ENCODE measurements at regions not wholly inside any gene's neighbourhood (a gene's known extent, or its start where the extent isn't known, plus 50 kb on each side); places are given as distances from the start of the nearest gene placed in this dataset.
"Not testable (repeated sequence)": the region's sequence is repeated elsewhere in the genome, so short reads cannot be mapped to it uniquely, and the experiment has no call there.

DNA sequence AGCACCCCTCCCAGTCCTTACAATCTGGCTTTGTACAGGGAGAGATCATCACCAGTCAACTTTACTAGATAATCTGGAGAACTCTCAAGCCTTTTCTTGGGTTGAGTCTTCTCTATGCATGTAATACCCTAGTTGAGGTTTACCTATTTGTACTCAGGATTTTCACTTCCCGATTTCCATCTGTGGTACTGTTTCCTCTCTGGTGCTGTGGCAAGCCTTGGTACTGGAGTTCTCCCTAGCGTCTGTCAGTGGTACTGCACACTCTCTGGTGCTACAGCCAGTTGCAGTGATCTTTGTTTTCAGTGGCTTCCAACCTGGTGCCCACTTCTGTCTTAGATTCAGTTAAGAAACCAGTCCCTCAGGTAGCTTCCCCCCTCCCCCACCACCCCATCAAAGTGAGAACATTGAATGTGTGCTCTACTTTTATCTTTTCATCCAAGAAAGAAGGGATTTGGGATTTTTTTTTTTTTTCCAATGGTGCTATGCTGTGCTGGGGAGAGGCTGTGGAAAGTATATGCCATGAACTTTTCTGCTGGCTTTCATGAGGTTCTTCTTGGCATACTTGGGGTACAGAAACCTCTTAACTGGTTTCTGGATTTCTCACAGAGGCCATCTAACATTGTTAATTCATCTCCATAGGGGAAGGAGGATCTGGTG, 69.4 kb upstream of the EVL start:
- DNase-seq: peak in 1 of 2 donors; percentile 78
- peak; percentile 83 to 90 for ATAC-seq (ENCODE audit: low FRiP score in 2 of 2)
- peaks cover 0 to 8% (median 0%) of the 10 kb centered on the region in 4 donors for H3K4me1 ChIP-seq
- H3K4me3 ChIP-seq: no peak overlapping the region
- H3K9me3 ChIP-seq: no peaks in the 10 kb centered on the region
- no peak overlapping the region for H3K27ac ChIP-seq
- 4 to 10% methylated on average over 2 of the region's 2 CpGs for WGBS, 2 donors
- no peaks in the 10 kb centered on the region for H3K27me3 ChIP-seq
- H3K36me3 ChIP-seq: no peaks in the 10 kb centered on the region
- no peak for TF ChIP-seq POLR2AphosphoS5 (IDR thresholded peaks at IDR 0.05)
- TF ChIP-seq, protein P1, sequence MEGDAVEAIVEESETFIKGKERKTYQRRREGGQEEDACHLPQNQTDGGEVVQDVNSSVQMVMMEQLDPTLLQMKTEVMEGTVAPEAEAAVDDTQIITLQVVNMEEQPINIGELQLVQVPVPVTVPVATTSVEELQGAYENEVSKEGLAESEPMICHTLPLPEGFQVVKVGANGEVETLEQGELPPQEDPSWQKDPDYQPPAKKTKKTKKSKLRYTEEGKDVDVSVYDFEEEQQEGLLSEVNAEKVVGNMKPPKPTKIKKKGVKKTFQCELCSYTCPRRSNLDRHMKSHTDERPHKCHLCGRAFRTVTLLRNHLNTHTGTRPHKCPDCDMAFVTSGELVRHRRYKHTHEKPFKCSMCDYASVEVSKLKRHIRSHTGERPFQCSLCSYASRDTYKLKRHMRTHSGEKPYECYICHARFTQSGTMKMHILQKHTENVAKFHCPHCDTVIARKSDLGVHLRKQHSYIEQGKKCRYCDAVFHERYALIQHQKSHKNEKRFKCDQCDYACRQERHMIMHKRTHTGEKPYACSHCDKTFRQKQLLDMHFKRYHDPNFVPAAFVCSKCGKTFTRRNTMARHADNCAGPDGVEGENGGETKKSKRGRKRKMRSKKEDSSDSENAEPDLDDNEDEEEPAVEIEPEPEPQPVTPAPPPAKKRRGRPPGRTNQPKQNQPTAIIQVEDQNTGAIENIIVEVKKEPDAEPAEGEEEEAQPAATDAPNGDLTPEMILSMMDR (IDR thresholded peaks at IDR 0.05): peak; percentile 75 to 92 (median 82)

DNA sequence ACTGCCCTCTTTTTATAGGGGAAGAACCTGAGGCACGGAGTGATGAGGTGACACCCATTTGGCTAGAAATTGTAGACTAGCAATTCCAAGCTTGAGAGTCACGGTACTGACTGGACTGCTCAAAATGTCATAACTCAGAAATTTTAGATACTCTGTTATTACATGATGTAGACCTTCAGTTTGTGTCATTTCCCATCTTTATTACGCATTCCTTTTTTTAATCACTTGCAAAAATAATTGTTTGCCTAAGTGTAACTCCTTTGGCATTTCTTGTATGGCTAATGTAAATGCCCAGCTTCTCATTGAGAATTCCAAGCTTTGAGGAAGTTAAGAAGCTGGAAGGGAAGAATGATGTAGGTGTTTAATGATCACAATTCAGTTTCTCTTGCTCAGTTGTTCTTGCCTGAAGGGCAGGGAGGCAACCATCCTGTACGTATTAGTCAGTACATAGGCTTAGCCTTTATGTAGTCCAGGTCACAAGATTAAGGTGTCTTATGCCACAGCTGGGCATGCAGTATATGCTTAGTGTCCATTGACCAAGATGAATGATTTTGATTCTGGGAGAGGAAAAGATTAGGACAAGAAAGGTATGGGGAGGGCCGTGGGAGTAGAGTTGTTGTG, 68.2 kb upstream of the EVL start:
- H3K9me3 ChIP-seq: no peaks in the 10 kb centered on the region
- TF ChIP-seq, protein P1 (IDR thresholded peaks at IDR 0.05): no peak
- no peak for TF ChIP-seq EP300 (IDR thresholded peaks at IDR 0.05)
- no peak for TF ChIP-seq POLR2A (IDR thresholded peaks at IDR 0.05)
- TF ChIP-seq POLR2AphosphoS5 (IDR thresholded peaks at IDR 0.05): no peak
- no peak for DNase-seq
- H3K4me3 ChIP-seq: no peak overlapping the region
- ATAC-seq (ENCODE audit: low FRiP score in 2 of 2): no peak
- H3K4me1 ChIP-seq: peaks cover 0 to 3% (median 0%) of the 10 kb centered on the region in 4 donors
- no peaks in the 10 kb centered on the region for H3K36me3 ChIP-seq
- H3K27ac ChIP-seq: no peak overlapping the region
- WGBS, 2 donors: 93 to 96% methylated on average over 5 of the region's 5 CpGs
- no peaks in the 10 kb centered on the region for H3K27me3 ChIP-seq

DNA sequence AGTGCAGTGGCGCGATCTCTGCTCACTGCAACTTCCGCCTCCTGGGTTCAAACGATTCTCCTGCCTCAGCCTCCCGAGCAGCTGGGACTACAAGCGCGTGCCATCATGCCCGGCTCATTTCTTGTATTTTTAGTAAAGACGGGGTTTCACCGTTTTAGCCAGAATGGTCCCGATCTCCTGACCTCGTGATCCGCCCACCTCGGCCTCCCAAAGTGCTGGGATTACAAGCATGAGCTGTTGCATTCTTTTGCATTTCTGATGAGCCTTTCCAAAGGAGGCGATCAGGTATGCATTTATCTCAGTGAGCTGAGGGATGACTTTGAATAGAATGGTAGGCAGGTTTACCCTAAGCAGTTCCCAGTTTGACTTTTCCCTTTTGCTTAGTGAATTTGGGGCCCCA, 64.8 kb upstream of the EVL start:
- H3K4me3 ChIP-seq; H3K27me3 ChIP-seq; DNase-seq; H3K4me1 ChIP-seq; H3K9me3 ChIP-seq; H3K27ac ChIP-seq; ATAC-seq (ENCODE audit: low FRiP score in 2 of 2); H3K36me3 ChIP-seq: not testable (repeated sequence)
- 98% methylated on average over 15 of the region's 15 CpGs for WGBS, 2 donors

DNA sequence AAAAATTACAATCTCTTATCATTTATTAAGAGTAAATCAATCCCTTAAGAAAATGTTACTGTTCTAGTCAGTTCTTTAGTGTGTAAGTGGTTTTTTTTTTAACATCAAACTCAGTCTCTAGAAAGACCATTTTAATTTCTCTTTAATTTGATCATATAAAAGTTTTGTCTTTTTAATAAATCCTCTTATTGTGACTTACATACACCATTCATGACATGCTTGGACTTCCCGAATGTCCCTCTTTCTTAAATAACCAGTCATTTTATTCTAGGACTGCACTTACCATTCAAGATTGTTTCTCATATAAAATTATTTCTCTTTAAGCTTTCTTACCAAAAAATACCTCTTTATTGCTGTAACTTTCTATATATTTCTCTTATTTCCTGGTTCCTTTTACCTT, 60.8 kb upstream of the EVL start:
- Histone ChIP-seq H3K9me3 (peaks cover 0 to 6% (median 0%) of the 10 kb centered on the region in 4 donors), H3K27ac (no peak overlapping the region), H3K27me3 (no peaks in the 10 kb centered on the region), H3K4me3 (no peak overlapping the region), H3K36me3 (no peaks in the 10 kb centered on the region), H3K4me1 (no peaks in the 10 kb centered on the region)
- TF ChIP-seq, protein P1 (IDR thresholded peaks at IDR 0.05): no peak
- TF ChIP-seq POLR2A (IDR thresholded peaks at IDR 0.05) (no peak), EP300 (IDR thresholded peaks at IDR 0.05) (no peak)
- ATAC-seq (ENCODE audit: low FRiP score in 2 of 2): no peak
- no peak for DNase-seq
- WGBS, 2 donors: 96 to 100% methylated on average over 1 of the region's 1 CpG

DNA sequence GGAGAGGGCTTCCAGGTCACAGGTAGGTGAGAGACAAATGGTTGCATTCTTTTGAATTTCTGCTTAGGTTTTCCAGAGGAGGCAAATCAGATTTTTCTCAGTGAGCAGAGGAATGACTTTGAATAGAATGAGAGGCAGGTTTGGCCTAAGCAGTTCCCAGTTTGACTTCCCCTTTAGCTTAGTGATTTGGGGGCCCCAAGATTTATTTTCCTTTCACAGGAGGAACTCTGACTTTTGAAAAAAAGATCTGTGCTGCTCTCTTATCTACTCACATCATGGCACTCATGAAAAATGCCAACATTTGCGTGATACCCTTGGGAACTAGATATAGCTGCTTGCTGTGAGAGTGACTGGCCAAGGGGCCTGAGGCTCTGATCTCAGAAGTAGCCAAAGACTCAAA, 58.0 kb upstream of the EVL start:
- no peak for DNase-seq
- no peak for ATAC-seq (ENCODE audit: low FRiP score in 2 of 2)
- 71 to 80% methylated on average over 1 of the region's 1 CpG for WGBS, 2 donors
- Histone ChIP-seq H3K27ac (no peak overlapping the region), H3K4me1 (peaks cover 0 to 4% (median 0%) of the 10 kb centered on the region in 4 donors), H3K4me3 (no peak overlapping the region), H3K9me3 (peaks cover 0 to 6% (median 0%) of the 10 kb centered on the region in 4 donors), H3K27me3 (no peaks in the 10 kb centered on the region), H3K36me3 (no peaks in the 10 kb centered on the region)
- TF ChIP-seq, protein P1 (IDR thresholded peaks at IDR 0.05): no peak
- TF ChIP-seq POLR2A (IDR thresholded peaks at IDR 0.05): no peak
- TF ChIP-seq POLR2AphosphoS5 (IDR thresholded peaks at IDR 0.05): no peak
- no peak for TF ChIP-seq EP300 (IDR thresholded peaks at IDR 0.05)

DNA sequence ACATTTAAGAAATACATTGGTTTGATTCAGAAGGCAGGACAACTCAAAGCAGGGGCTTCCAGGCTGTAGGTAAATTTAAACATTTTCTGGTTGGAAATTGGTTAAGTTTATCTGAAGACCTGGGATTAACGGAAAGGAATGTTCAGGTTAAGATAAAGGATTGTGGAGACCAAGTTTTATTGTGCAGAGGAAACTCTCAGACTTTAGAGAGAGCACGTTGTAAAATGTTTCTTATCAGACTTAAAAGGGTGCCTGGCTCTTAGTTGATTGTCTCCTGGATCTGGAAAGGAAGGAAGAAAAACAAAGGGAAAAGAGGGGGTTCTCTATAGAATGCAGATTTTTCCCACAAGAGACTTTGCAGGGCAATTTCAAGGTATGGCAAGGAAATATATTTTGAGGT, 55.4 kb upstream of the EVL start:
- 43 to 48% methylated on average over 2 of the region's 2 CpGs for WGBS, 2 donors

More for the DNA sequence above, 55.4 kb upstream of the EVL start:
- not testable (repeated sequence) for ATAC-seq (ENCODE audit: low FRiP score in 2 of 2); H3K9me3 ChIP-seq; H3K36me3 ChIP-seq; H3K27ac ChIP-seq; H3K4me3 ChIP-seq; H3K27me3 ChIP-seq; DNase-seq; H3K4me1 ChIP-seq
